Right lobe of liver (tissue), 6 donors: ENCODE measurements at regions not wholly inside any gene's neighbourhood (a gene's known extent, or its start where the extent isn't known, plus 50 kb on each side); places are given as distances from the start of the nearest gene placed in this dataset.
A peak's percentile ranks its signal among the peaks of the same experiment; 100 is the strongest.

Source experiments
- ATAC-seq, 4 donors: fragments of 200-7000 bp; cut with Tn5 transposase; one replicate each; pipeline ENCODE4 v1.9.1; 2020; ENCODE audit warnings: mild to moderate bottlenecking in 4 of 4, moderate library complexity in 4 of 4
- DNase-seq, 3 donors: peaks; one replicate each; pipeline ENCODE4 v3.0.0-alpha.2; 2020
- H3K27ac ChIP-seq, 3 donors: fragments of 200-600 bp; one replicate each; pipeline ENCODE4 v1.8.0; 2022
- H3K27me3 ChIP-seq, 2 donors: fragments of 200-600 bp; one replicate each; pipeline ENCODE4 v1.8.0; 2022
- H3K36me3 ChIP-seq, 4 donors: fragments of 200-600 bp; sonication (generic) in 1 of 4; one replicate each; pipeline versions ENCODE4 v1.5.1 to v1.8.0; 2017 to 2022; ENCODE audit warnings: control low read depth in 1 of 4
- H3K4me1 ChIP-seq, 4 donors: fragments of 200-600 bp; sonication (generic) in 1 of 4; one replicate each; pipeline versions ENCODE4 v1.5.1 to v1.8.0; 2017 to 2022; ENCODE audit warnings: control low read depth in 1 of 4
- H3K4me3 ChIP-seq, 3 donors: fragments of 200-600 bp; one replicate each; pipeline ENCODE4 v1.8.0; 2022
- H3K9me3 ChIP-seq, 4 donors: fragments of 200-600 bp; sonication (generic) in 1 of 4; one replicate each; pipeline versions ENCODE4 v1.5.1 to v1.8.0; 2017 to 2022; ENCODE audit warnings: control low read depth in 1 of 4
- POLR2A ChIP-seq: fragments of 450-650 bp; IDR thresholded peaks from one replicate; pipeline ENCODE4 v1.6.1; 2017; ENCODE audit warnings: antibody characterized with exemption, mild to moderate bottlenecking
- WGBS: methylation state at CpG from one replicate; pipeline ENCODE4 v1.1.6; 2018; ENCODE audit warnings: low coverage, low lambda C conversion rate; ENCODE audit not compliant: insufficient coverage; ENCODE audit errors: missing lambda C conversion rate; 5-methylcytosine and 5-hydroxymethylcytosine counted together
- intact Hi-C, 2 donors: fragments of 100-400 bp; cut with DNase I; formaldehyde crosslinking; loops; one replicate each; pipeline versions ENCODE4 v1.11.2 to v1.14.1; 2022
- TF ChIP-seq, protein P1 (sequence below), 4 donors: fragments of 200-600 bp in 3 of 4; fragments of 450-650 bp in 1 of 4; IDR thresholded peaks; one replicate each; pipeline versions ENCODE4 v1.5.1 to v1.8.0; 2016 to 2022; ENCODE audit warnings: antibody characterized with exemption in 4 of 4, mild to moderate bottlenecking in 2 of 4
- donor health status: DM: no; HTN: yes; CAD: no.
- donor health status: DM: no; HTN: no; CAD: no.
- donor health status: DM: no; HTN: no; CAD: no.
- donor health status: DM: no; HTN: yes; CAD: no.
- donor health status: DM: no; HTN: yes; CAD: no.

DNA sequence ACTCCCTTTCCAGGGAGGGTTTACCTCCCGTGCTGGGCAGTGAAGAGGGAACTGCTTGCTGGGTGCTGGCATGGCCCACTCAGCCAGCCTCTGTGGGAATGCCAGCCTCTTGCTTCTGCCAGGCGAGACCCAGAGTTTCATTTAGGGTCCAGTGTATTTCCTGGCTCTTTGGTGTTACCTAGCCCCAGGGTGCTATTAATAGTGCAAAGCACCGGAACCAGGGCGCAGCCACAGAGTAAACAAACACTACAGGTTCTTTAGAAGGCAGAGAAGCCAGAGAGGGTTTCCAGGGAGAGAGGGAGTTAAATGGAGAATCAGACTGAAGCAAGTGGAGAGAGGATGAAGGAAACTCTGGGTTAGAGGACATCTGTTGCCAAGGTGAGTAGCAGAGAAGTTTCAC is 74.9 kb upstream of the SPATA13 start:
- no peaks in the 10 kb centered on the region for H3K36me3 ChIP-seq
- H3K27ac ChIP-seq: no peak overlapping the region
- TF ChIP-seq, protein P1, sequence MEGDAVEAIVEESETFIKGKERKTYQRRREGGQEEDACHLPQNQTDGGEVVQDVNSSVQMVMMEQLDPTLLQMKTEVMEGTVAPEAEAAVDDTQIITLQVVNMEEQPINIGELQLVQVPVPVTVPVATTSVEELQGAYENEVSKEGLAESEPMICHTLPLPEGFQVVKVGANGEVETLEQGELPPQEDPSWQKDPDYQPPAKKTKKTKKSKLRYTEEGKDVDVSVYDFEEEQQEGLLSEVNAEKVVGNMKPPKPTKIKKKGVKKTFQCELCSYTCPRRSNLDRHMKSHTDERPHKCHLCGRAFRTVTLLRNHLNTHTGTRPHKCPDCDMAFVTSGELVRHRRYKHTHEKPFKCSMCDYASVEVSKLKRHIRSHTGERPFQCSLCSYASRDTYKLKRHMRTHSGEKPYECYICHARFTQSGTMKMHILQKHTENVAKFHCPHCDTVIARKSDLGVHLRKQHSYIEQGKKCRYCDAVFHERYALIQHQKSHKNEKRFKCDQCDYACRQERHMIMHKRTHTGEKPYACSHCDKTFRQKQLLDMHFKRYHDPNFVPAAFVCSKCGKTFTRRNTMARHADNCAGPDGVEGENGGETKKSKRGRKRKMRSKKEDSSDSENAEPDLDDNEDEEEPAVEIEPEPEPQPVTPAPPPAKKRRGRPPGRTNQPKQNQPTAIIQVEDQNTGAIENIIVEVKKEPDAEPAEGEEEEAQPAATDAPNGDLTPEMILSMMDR (IDR thresholded peaks at IDR 0.05): no peak
- no peak for TF ChIP-seq POLR2A
- H3K4me1 ChIP-seq: peaks cover 0 to 12% (median 0%) of the 10 kb centered on the region in 4 donors
- DNase-seq (no peak), ATAC-seq (no peak)
- WGBS: 69% methylated on average over 3 of the region's 4 CpGs
- H3K27me3 ChIP-seq: no peaks in the 10 kb centered on the region
- H3K9me3 ChIP-seq: no peaks in the 10 kb centered on the region
- no peak overlapping the region for H3K4me3 ChIP-seq
- intact Hi-C loops: no loop called here

DNA sequence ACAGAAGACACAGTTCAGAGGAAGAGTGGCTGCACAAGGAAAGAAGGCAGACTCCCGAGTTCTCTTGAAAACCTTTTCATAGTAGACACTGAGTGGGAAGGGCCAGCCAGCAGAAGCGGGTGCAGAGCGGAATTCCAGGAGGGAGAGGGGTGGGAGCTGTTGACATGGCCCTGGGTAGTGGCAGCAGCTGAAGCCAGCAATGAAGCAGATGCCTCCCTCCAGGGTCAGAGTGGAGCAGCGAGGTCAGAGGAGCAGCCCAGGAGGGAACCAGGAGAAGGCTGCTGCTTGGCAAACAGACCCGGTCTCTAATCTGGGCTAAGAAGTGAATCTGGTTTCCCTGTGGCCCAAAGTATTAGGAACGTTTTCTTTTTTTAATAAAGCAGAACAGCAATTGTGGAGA is 73.9 kb upstream of the SPATA13 start:
- TF ChIP-seq, protein P1 (IDR thresholded peaks at IDR 0.05): no peak
- TF ChIP-seq POLR2A: no peak
- H3K4me1 ChIP-seq: peaks cover 0 to 12% (median 0%) of the 10 kb centered on the region in 4 donors
- no peaks in the 10 kb centered on the region for H3K27me3 ChIP-seq
- intact Hi-C loops: no loop called here
- H3K36me3 ChIP-seq: no peaks in the 10 kb centered on the region
- H3K9me3 ChIP-seq: no peaks in the 10 kb centered on the region
- H3K4me3 ChIP-seq: no peak overlapping the region
- DNase-seq (no peak), ATAC-seq (peak in 1 of 4 donors; percentile 7)
- no peak overlapping the region for H3K27ac ChIP-seq
- 60% methylated on average over 3 of the region's 6 CpGs for WGBS

DNA sequence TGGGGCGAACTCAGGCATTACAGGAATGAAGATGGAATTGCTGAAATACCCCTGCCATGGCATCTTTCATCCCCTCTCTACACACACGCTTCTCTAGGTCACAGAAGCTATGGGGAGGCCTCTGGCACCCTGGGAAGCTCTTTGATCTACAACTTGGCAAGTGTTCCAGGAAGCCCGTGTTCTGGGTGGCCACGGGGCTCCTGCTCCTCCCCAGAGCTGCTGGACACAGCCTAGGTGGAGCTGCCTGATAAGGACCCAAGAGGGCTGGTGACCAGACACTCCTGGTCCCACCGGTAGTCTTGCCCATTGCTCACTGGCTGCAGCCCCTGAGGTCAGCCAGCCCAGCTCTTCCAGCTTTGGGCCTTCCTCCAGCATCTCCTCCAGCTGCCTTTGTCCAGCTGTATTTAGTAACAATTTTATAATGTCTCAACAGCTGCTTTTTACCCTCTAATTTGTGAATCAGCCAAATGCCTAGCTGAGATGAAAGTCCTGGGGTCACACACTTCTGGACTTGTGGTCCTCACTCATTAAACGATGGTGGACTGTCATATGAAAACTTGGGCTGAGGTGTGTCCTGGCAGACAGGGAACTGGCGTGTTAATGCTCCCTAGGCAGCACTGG is 72.8 kb upstream of the SPATA13 start:
- intact Hi-C loops: no loop called here
- Histone ChIP-seq H3K4me3 (no peak overlapping the region), H3K9me3 (no peaks in the 10 kb centered on the region), H3K27ac (no peak overlapping the region), H3K27me3 (no peaks in the 10 kb centered on the region), H3K36me3 (no peaks in the 10 kb centered on the region), H3K4me1 (peaks cover 0 to 12% (median 0%) of the 10 kb centered on the region in 4 donors)
- no peak for TF ChIP-seq POLR2A
- TF ChIP-seq, protein P1 (IDR thresholded peaks at IDR 0.05): no peak
- 44% methylated on average over 3 of the region's 7 CpGs for WGBS
- peak; percentile 57 to 97 (median 81) for ATAC-seq
- peak in 1 of 3 donors; percentile 58 for DNase-seq

DNA sequence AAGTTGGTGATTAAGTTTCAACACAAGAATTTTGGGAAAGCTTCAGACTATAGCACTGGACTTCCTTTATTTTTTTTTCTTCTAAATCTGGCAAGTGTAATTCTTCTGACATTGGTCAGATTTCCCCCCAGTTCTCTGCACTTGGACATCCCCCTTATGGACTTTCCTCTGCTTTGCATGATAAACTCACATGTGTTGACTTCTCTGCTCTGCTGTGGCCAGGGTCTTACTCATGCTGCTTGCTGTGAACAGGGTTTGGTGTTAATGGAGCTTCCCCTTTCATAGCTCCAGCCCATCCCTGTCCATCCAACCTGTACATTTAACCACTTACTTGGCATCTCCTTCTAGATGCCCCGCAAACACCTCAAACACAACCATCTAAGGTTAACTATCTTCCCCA is 70.5 kb upstream of the SPATA13 start:
- Histone ChIP-seq H3K9me3 (no peaks in the 10 kb centered on the region), H3K4me3 (no peak overlapping the region), H3K27ac (no peak overlapping the region), H3K4me1 (peaks cover 0 to 12% (median 0%) of the 10 kb centered on the region in 4 donors), H3K36me3 (no peaks in the 10 kb centered on the region), H3K27me3 (no peaks in the 10 kb centered on the region)
- TF ChIP-seq, protein P1 (IDR thresholded peaks at IDR 0.05): no peak
- no peak for TF ChIP-seq POLR2A
- ATAC-seq (no peak), DNase-seq (no peak)
- WGBS: 100% methylated on average over 1 of the region's 1 CpG
- intact Hi-C loops: no loop called here
